ENCODE measurements at regions not wholly inside any gene's neighbourhood (a gene's known extent, or its start where the extent isn't known, plus 50 kb on each side); places are given as distances from the start of the nearest gene placed in this dataset.

DNA sequence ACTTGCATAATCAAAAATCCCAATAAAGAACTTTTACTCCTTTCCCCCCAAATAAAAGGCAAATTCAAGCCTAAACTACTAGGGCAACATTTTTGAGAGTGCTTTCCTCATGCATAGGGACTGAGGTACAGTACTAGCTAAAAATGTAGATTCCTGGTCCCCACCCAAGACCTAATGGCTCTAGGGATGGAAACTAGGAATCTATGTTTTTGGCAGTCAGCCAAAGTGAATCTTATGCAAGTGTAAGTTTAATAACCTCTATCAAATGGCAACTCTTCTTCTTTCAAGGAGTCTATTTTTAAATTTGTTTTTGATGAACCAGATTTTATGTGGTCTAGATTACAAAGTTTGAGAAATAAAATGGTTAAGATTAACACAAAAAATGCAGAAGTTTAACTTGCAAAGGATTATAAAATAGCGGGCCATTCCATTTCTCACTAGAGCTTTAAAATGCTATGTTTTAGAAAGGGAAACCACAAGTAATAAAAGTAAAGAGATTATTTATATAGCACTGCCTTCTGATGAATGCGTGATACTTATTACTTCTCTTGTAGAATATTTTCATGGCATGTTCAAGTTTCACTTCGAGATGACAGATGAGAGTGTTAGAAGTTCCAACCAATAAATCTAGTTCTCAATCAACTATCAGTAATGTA lies 70.4 kb upstream of the MDFIC start:
- no peak overlapping the region for H3K27ac Mint-ChIP-seq
- no peak for ATAC-seq (ENCODE audit: low read depth in 2 of 2)
- H3K27me3 Mint-ChIP-seq: no peaks in the 10 kb centered on the region
- no peak for DNase-seq
- H3K4me1 Mint-ChIP-seq: no peaks in the 10 kb centered on the region
- peaks cover 0 to 1% (median 0%) of the 10 kb centered on the region in 7 donors for H3K9me3 Mint-ChIP-seq
- H3K4me3 Mint-ChIP-seq: no peak overlapping the region
- no peaks in the 10 kb centered on the region for H3K36me3 Mint-ChIP-seq

DNA sequence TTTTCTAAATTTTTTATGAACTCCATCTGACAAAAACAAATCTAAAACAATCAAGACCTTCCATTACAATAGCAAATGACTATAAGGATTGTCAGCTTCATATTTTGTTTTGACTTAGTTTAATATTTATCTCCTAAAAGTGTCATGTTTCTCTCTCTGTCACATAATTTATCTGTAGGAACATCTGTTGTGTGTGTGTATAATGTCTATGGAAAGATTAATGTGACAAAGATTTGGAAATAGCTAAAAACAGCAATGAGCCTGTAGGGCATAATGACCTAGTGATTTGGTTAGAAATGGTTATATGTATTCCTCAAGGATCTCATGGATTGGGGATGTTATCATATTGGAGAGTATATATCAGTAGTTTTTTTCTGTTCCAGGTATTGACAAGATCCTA lies 69.6 kb upstream of the MDFIC start:
- H3K4me1 Mint-ChIP-seq: no peaks in the 10 kb centered on the region
- no peak for DNase-seq
- H3K27ac Mint-ChIP-seq: no peak overlapping the region
- no peaks in the 10 kb centered on the region for H3K27me3 Mint-ChIP-seq
- no peak for ATAC-seq (ENCODE audit: low read depth in 2 of 2)
- H3K9me3 Mint-ChIP-seq: peaks cover 0 to 1% (median 0%) of the 10 kb centered on the region in 7 donors
- H3K4me3 Mint-ChIP-seq: no peak overlapping the region
- no peaks in the 10 kb centered on the region for H3K36me3 Mint-ChIP-seq

- peaks cover 0 to 6% (median 3%) of the 10 kb centered on the region in 3 donors for H3K27me3 Mint-ChIP-seq
- peaks cover 0 to 1% (median 0%) of the 10 kb centered on the region in 7 donors for H3K9me3 Mint-ChIP-seq
- ATAC-seq (ENCODE audit: low read depth in 2 of 2): no peak
- no peaks in the 10 kb centered on the region for H3K36me3 Mint-ChIP-seq
- H3K4me3 Mint-ChIP-seq: no peak overlapping the region
- no peak overlapping the region for H3K27ac Mint-ChIP-seq
- H3K4me1 Mint-ChIP-seq: no peaks in the 10 kb centered on the region
- no peak for DNase-seq
Observed at GRCh38 chr7:114853189-114853588, 68.7 kb upstream of the MDFIC start.

GRCh38 chr7:114854369-114854768 lies 67.5 kb upstream of the MDFIC start:
- H3K9me3 Mint-ChIP-seq: peaks cover 0 to 1% (median 0%) of the 10 kb centered on the region in 7 donors
- ATAC-seq (ENCODE audit: low read depth in 2 of 2) (no peak), DNase-seq (no peak)
- no peaks in the 10 kb centered on the region for H3K4me1 Mint-ChIP-seq
- H3K36me3 Mint-ChIP-seq: no peaks in the 10 kb centered on the region
- H3K27ac Mint-ChIP-seq: no peak overlapping the region
- H3K4me3 Mint-ChIP-seq: no peak overlapping the region
- H3K27me3 Mint-ChIP-seq: peaks cover 0 to 6% (median 3%) of the 10 kb centered on the region in 3 donors

DNA sequence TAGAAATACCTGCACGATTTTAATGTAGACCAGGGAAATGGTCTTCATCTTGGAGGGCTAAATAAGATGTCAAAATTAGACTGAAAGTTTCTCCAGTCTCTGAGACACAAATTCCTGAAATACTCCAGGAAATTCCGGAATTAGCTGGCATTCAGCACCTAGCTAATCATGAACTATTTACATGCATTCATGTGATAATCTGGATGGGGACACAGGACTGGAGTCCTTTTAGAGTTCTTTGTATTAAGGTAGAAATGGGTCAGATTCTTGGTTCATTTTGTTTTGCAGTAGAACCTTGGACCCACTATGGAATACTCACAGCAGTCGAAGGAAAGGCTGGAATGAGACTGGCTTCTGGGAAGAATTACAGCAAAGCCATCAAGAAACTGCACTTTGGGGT lies 65.3 kb upstream of the MDFIC start:
- Mint-ChIP-seq H3K4me1 (no peaks in the 10 kb centered on the region), H3K4me3 (no peak overlapping the region), H3K36me3 (no peaks in the 10 kb centered on the region), H3K27ac (no peak overlapping the region), H3K9me3 (no peaks in the 10 kb centered on the region), H3K27me3 (peaks cover 0 to 9% (median 6%) of the 10 kb centered on the region in 3 donors)
- ATAC-seq (ENCODE audit: low read depth in 2 of 2): no peak
- no peak for DNase-seq

GRCh38 chr7:114857605-114858004 lies 64.3 kb upstream of the MDFIC start:
- no peak for ATAC-seq (ENCODE audit: low read depth in 2 of 2)
- Mint-ChIP-seq H3K4me1 (no peaks in the 10 kb centered on the region), H3K36me3 (no peaks in the 10 kb centered on the region), H3K27ac (no peak overlapping the region), H3K4me3 (no peak overlapping the region), H3K27me3 (peaks cover 0 to 13% (median 6%) of the 10 kb centered on the region in 3 donors), H3K9me3 (no peaks in the 10 kb centered on the region)
- no peak for DNase-seq

GRCh38 chr7:114859477-114859876 lies 62.4 kb upstream of the MDFIC start:
- no peak overlapping the region for H3K27ac Mint-ChIP-seq
- DNase-seq: no peak
- no peak for ATAC-seq (ENCODE audit: low read depth in 2 of 2)

DNA sequence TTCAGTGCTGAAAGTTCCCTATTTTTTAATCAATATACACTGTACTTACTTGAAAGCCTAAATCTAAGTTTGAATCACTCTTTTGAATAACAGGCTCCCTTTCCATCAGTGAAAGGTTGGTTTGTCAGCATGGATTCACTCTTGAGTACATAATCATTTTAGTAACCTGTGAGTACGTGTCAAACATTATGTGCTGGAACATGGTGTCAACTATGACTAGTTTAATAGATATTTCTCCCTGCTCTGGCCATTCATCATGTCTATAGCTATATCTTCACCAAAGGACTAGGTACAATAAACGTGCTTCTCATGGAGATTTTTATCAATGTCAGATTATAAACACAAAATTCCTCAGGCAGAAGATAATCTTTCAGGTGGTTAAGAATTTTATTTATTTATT lies 61.7 kb upstream of the MDFIC start:
- Mint-ChIP-seq H3K27me3 (peaks cover 0 to 21% (median 6%) of the 10 kb centered on the region in 3 donors), H3K27ac (no peak overlapping the region), H3K4me3 (no peak overlapping the region), H3K36me3 (no peaks in the 10 kb centered on the region), H3K9me3 (no peaks in the 10 kb centered on the region), H3K4me1 (no peaks in the 10 kb centered on the region)
- ATAC-seq (ENCODE audit: low read depth in 2 of 2): no peak
- DNase-seq: no peak

More at GRCh38 chr7:114859477-114859876, 62.4 kb upstream of the MDFIC start:
- Mint-ChIP-seq H3K4me1 (no peaks in the 10 kb centered on the region), H3K9me3 (no peaks in the 10 kb centered on the region), H3K36me3 (no peaks in the 10 kb centered on the region), H3K4me3 (no peak overlapping the region), H3K27me3 (peaks cover 0 to 21% (median 6%) of the 10 kb centered on the region in 3 donors)

DNA sequence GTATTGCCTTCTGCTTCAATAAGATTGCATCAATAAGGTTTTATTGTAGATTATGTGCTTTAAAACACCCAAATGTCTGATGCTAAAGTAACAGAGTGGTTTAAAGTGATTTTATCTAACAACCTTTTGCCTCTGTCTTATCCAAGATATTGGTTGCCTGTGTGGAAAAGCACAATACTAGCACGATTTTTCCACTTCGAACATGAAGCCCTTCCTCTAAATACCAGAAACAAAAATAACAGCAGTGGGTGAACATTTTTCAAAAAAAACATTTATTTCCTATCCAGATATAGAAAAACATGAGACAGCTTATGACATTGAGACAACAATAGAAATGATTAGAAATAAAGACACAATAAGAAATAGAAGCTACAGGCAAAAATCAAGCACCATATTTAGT lies 59.5 kb upstream of the MDFIC start:
- Mint-ChIP-seq H3K4me1 (peaks cover 0 to 4% (median 0%) of the 10 kb centered on the region in 3 donors), H3K27me3 (peaks cover 0 to 21% (median 6%) of the 10 kb centered on the region in 3 donors), H3K9me3 (no peaks in the 10 kb centered on the region), H3K27ac (no peak overlapping the region), H3K4me3 (no peak overlapping the region), H3K36me3 (no peaks in the 10 kb centered on the region)
- DNase-seq (no peak), ATAC-seq (ENCODE audit: low read depth in 2 of 2) (no peak)

- Mint-ChIP-seq H3K9me3 (no peaks in the 10 kb centered on the region), H3K27me3 (peaks cover 0 to 19% (median 0%) of the 10 kb centered on the region in 3 donors), H3K36me3 (no peaks in the 10 kb centered on the region), H3K27ac (no peak overlapping the region), H3K4me3 (no peak overlapping the region), H3K4me1 (peaks cover 0 to 4% (median 0%) of the 10 kb centered on the region in 3 donors)
- ATAC-seq (ENCODE audit: low read depth in 2 of 2) (no peak), DNase-seq (no peak)
Observed at GRCh38 chr7:114864278-114864677, 57.6 kb upstream of the MDFIC start.

- H3K4me3 Mint-ChIP-seq: no peak overlapping the region
- peaks cover 0 to 15% (median 0%) of the 10 kb centered on the region in 3 donors for H3K27me3 Mint-ChIP-seq
- H3K36me3 Mint-ChIP-seq: no peaks in the 10 kb centered on the region
- H3K27ac Mint-ChIP-seq: no peak overlapping the region
- ATAC-seq (ENCODE audit: low read depth in 2 of 2): peak; percentile 47 to 68
- H3K4me1 Mint-ChIP-seq: peaks cover 0 to 4% (median 0%) of the 10 kb centered on the region in 3 donors
- H3K9me3 Mint-ChIP-seq: no peaks in the 10 kb centered on the region
- DNase-seq: peak; percentile 34
Observed at GRCh38 chr7:114865564-114865963, 56.3 kb upstream of the MDFIC start.

Measured in naive B cell (primary cell).